Omental fat pad (tissue), 3 donors: ENCODE measurements at regions not wholly inside any gene's neighbourhood (a gene's known extent, or its start where the extent isn't known, plus 50 kb on each side); places are given as distances from the start of the nearest gene placed in this dataset.

Experiments used
- ATAC-seq: fragments of 150-250 bp; one replicate; pipeline ENCODE4 v1.9.1; 2016; ENCODE audit warnings: mild to moderate bottlenecking, moderate library complexity; ENCODE audit not compliant: low FRiP score
- DNase-seq: peaks from one replicate; pipeline ENCODE4 v3.0.0-alpha.2; 2019; ENCODE audit warnings: low spot score
- CTCF ChIP-seq, 3 donors: fragments of 450-650 bp; IDR thresholded peaks; one replicate each; pipeline ENCODE4 v1.5.1; 2016 to 2017; ENCODE audit warnings: antibody characterized with exemption in 3 of 3, mild to moderate bottlenecking in 3 of 3, moderate library complexity in 2 of 3

DNA sequence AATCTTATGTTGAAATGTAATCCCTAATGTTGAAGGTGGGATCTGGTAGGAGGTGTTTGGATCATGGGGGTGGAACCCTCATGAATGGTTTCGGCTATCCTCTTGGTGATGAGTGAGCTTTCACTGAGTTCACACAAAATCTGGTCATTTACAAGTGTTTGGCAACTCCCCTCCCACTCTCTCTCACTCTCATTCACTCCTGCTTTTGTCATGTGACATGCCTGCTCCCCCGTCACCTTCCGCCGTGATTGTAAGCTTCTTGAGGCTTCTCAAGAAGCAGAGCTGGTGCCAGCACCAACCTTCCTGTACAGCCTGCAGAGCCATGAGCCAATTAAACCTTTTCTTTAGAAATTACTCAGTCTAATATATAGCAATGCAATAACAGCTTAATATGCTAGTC, 245.4 kb downstream of the BMP4 start:
- TF ChIP-seq CTCF (IDR thresholded peaks at IDR 0.05) = no peak
- DNase-seq (no peak), ATAC-seq (no peak)

GRCh38 chr14:53710615-53711014, 246.0 kb downstream of the BMP4 start:
- ATAC-seq (no peak), DNase-seq (no peak)
- no peak for TF ChIP-seq CTCF (IDR thresholded peaks at IDR 0.05)

DNA sequence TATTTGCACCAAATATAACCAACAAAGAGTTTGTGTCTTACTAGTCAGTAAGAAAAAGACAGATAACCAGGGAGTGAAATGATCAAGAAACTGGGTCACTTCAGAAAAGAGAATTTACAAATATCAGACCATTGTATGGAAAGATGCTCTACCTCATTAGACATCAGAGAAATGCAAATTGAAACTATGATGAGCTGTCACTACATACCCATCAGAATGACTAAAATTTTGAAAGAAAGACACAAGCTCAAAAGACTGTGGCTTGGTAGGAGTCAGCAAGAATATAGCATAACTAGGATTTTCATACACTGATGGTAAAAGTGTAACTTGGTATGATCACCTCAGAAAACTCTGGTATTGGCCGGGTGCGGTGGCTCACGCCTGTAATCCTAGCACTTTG, 247.2 kb downstream of the BMP4 start:
- no peak for TF ChIP-seq CTCF (IDR thresholded peaks at IDR 0.05)
- no peak for DNase-seq
- no peak for ATAC-seq

- DNase-seq (no peak), ATAC-seq (no peak)
- TF ChIP-seq CTCF (IDR thresholded peaks at IDR 0.05) = no peak
Measured at GRCh38 chr14:53703457-53703856, 253.2 kb downstream of the BMP4 start.

- ATAC-seq = no peak
- no peak for DNase-seq
- TF ChIP-seq CTCF (IDR thresholded peaks at IDR 0.05) = no peak
Measured at GRCh38 chr14:53701108-53701875, 255.3 kb downstream of the BMP4 start.

- DNase-seq = no peak
- peak; percentile 51 for ATAC-seq
- TF ChIP-seq CTCF (IDR thresholded peaks at IDR 0.05) = no peak
Measured at GRCh38 chr14:53696217-53696965, 260.2 kb downstream of the BMP4 start.
